GM21619 (cell line): ENCODE measurements at regions not wholly inside any gene's neighbourhood (a gene's known extent, or its start where the extent isn't known, plus 50 kb on each side); places are given as distances from the start of the nearest gene placed in this dataset.
A peak's percentile ranks its signal among the peaks of the same experiment; 100 is the strongest.
"Not testable (repeated sequence)": the region's sequence is repeated elsewhere in the genome, so short reads cannot be mapped to it uniquely, and the experiment has no call there.

Source experiments
- ATAC-seq: cut with Tn5 transposase; IDR thresholded peaks from one replicate; pipeline ENCODE4 v1.9.1; 2021; ENCODE audit not compliant: unreplicated experiment

GRCh38 chr5:89191374-89191773 lies 308.4 kb upstream of the MEF2C start:
- ATAC-seq = no peak

DNA sequence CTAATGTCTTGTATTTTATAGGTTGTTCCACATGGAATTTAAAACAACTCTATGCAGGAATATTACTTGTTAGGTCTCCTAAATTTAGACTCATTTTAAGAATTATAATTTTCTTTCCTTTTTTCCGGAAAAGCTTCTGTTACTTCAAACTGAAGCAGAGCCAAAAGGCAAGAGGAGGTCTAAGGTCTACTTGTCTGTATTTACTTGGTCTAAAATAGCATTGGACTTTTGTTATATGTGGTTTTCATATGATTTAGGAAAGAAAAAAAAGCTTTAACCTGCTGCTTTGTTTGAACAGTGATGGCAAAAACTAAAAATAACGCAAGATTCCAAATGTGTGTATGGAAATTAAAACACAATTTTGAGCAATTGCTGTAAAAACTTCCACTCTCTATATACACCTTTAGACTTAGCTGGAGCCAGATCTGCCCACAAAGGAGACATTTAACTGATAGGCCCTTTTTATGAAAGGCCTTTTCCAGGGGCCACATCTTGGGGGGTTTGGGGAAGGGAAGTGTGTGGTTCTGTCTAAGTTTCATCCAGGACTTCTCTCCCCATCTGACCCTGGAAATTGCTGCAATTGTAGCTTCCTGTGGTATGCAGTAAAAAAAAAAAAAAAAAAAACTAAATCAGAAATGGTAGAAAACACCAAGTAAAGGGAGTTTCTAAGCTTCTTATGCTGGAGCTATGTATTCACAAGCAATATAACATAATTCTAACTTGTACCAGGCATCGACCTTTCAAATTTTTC lies 307.7 kb upstream of the MEF2C start:
- ATAC-seq = no peak

GRCh38 chr5:89187883-89188465 lies 305.0 kb upstream of the MEF2C start:
- ATAC-seq = no peak

DNA sequence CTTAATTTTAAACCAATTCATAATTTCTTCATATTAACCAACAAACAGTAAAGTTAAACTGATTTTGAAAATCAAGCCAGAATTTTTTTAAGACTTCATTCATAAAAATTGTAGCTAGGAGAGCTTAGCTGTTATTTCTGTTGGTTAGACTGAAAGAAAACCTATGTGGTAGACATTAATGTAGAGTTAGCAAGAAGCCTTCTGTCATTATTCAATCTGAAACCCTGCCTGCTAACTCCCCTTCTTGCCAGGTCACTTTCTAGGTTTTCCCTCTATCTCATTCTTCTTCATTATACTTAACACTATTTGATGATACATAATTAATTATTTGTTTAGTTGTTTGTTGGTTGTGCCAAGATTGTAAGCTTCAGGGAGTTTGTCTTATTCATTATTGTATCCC lies 304.3 kb upstream of the MEF2C start:
- ATAC-seq = no peak

DNA sequence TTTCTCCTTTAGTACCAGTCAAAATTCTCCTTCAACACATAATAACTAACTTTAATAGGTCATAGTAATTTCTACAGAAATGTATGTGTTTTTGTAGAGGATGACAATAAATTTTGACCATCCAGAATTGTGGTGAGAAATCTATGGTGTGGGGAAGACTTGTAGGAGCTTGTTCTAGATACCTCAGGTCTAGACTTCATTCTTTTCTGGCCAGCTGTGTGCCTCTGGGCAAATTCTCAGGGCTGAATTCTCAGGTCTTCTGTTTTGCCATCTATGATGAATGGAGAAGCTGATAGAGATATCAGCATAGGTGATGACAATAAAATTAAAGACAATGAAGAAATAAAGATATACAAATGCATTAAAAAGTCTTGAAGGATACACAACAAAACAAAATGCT lies 298.6 kb upstream of the MEF2C start:
- ATAC-seq = no peak

DNA sequence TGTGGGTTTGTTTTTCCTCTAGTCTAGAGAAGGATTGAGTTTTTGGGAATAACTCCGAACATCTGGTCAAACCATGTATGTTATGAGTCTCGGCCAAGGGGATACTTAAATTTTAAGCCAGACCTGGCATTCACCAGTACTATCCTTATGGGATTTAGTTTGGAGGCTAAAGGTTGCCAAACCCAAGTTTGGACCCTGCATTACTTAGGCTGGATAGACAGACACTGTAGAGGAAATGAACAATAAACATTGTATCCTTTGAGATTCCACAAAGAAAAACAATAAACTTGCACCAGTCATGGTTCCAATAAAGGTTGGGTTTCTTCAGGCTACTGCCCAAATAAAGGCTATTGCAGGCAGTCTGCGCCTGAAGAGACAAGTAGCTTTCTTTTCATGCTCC lies 296.7 kb upstream of the MEF2C start:
- ATAC-seq = no peak

- ATAC-seq = no peak
Observed at GRCh38 chr5:89178541-89178940, 295.6 kb upstream of the MEF2C start.

DNA sequence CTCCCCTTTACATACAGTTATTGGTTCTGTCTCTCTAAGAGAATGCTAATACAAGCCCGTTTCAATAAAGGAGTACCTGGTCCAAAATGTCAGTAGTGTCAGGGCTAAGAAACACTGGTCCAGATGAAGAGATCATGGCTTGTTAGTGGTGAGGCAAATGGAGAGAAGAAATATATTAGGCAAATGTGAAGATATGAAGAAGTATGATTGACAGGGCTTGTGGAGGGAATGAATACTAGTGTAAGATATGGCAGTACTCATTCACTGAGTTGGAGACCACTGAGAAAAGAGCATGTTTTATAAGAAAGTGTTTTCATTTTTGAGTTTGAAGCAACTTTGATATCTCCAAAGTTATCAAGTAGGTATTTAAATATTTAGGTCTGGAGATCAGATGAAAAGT lies 290.5 kb upstream of the MEF2C start:
- no peak for ATAC-seq

DNA sequence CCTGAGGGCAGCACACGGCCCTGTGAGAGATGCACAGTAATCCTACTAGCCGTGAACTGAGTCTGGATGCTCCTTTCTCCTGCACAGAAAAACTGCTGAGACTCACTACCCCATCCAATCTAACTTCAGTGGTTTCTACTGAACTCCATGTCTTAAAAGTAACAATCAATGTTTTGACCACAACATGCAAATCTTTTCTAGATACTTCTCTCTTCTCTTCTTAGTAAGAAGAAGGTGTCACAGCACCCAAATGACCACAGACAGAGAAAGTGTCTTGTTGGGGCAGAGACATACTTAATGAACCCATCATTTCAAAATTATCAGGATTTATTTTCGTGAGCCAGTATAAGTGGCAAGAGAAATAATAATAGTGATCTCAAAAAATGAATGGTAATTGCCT lies 285.8 kb upstream of the MEF2C start:
- peak; percentile 83 for ATAC-seq

GRCh38 chr5:89164703-89165102 lies 281.7 kb upstream of the MEF2C start:
- ATAC-seq = not testable (repeated sequence)

GRCh38 chr5:89156226-89156625 lies 273.2 kb upstream of the MEF2C start:
- ATAC-seq = no peak

DNA sequence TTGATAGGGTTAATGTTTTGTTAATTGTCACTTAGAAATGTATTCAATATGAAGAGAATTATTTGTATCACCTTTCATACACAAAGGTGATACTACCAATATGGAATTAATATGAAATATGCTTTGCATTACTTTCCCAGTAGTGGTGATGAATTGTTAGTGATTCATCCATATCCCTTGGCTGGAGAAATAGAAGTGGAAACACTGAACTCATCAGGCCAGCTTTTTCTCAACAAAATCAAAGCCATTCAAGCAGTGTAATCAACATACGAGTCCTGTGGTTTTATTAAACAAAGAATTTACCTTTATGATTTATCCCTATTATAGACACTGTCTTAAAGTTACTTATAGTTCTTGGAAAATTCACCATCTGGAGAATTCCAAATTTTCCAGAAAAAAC lies 264.0 kb upstream of the MEF2C start:
- no peak for ATAC-seq

DNA sequence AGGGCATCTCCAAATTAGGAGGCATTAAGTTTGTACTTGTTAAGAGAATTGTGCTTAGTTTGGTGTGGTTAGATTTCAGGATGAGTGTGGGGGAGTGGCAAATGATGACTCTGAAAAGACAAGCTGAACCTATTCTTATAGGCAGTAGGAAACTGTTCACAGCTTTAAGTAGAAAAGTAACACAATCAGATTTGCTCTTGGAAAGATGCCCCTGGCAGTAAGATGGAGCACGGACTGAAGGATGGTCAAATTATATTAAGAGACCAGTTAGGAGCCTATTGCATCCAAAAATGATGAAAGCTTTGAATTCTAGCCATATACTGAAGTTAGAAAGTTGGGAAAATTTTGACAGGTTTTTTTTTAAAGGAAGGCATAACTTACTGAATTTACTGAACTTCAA lies 254.2 kb upstream of the MEF2C start:
- ATAC-seq = no peak

DNA sequence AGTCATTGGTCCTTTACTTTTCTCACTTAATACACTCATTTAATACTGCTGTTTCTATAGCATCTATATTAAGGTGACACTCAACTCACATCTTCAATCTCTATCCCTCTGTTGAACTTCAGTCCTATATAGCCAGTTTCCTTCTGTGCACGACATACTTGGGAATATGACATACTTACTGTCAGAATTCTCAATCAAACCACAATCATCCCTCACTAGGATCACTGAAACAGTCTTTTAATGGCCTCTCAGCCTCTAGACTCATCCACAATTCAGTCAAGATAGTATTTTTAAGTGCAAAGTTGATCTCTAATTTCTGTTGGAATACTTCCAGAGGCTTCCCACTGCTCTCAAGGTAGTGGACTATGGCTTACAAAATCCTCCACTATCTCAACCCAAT lies 251.0 kb upstream of the MEF2C start:
- no peak for ATAC-seq

DNA sequence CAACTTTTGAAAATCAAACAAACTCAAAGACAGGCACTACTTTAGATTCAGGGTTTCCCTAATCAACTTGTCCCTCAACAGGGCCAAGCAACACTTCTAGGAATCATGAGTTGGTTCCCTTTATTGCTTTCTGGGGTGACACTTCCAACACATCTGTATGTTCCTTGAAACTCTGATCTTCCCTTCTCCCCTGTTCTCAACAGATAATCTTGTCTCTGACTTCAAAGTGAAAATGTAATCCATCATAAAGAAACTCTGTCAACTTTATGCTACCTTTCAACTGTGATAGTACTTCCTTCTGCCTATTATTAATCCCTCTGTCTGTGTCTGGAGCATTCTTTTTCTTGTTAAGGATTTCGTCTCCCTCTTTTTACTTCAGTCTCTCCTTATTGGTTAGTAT lies 250.1 kb upstream of the MEF2C start:
- no peak for ATAC-seq

- no peak for ATAC-seq
Observed at GRCh38 chr5:89130851-89131250, 247.9 kb upstream of the MEF2C start.

DNA sequence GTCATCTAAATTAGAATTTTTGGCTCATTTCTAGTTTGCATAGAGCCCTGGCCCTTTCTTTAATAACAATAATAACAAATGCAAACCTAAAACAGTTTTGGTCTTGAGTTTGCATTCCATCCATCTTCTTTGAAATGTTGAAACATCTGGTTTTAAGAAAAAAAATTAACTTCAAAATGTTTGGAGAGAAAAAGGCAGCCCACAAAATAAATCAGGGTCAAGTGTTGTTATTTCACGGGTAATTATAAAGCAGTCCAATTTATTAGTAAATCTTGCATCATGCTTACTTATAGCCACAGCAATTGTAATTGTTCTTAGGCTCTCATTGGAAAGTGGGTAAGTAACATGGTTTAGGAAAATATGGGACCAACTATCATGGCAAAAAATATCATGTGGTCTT lies 247.0 kb upstream of the MEF2C start:
- ATAC-seq = no peak

DNA sequence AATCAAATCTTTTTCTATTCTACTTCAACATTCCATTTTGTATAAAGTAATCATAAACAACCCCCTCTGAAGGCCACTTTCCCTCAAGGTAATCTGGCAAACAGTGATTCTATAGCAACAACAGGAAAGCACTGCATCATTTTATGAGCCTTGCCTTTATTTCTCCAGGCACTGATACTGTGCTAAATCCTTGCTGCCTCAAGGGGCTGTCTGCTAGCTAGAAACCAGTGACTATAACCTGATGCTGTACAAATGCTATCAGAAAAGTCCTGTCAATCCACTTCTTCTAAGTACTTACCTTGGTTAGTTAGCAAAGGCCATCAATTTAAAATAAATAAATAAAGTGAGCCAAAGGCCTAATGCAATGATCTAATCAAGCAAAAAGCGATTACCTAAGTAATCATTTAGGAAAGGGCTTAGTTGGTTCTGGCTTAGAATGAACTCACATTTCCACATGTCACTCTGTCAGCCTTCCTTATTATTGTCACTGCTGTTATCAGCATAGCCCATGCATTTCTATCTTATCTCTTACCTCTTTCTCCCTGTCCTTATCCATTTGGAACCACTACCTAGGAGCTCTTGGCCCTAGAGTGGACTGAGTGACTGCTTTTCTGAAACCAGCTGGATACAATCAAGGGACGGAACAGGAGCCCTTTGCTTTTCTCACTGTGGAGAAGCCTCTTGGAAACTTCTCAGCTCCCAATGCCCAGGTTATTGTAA lies 246.1 kb upstream of the MEF2C start:
- ATAC-seq = no peak

DNA sequence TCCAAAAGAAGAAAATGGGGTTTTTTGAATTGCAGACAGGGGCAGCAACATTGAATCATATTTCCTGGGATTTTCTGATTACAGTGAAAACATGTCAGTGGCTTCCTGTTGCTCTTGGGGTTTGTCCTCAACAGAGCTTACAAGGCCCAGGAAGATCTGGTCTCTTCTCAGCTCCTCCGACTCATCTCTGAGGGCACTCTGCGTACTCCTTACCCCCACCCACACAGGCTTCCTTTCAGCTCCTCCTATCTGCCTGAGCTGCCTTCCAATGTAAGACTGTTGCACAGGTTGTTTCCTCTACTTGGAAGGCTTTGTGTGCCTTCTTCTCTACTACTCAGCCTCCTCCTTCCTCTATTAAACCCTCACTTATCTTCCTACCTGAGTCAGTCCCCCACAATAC lies 245.1 kb upstream of the MEF2C start:
- ATAC-seq = no peak

DNA sequence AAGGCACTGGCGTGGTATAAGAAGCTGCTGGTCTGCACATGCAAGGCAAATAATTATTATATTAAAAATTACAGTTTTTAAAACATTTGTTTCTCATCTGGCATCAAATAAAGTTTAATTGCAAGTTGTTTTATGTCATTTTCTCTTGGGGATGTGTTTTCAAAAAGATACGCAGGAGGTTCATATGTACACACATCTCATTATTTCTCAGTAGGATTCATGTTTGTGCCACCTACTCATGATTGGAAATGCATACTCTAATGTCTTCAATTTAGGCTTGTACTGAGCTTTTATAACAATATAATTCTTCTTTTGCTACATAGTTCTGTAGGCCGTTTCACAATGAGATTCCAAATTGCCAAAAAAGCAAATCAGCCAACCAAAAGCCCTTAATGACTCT lies 244.2 kb upstream of the MEF2C start:
- no peak for ATAC-seq

DNA sequence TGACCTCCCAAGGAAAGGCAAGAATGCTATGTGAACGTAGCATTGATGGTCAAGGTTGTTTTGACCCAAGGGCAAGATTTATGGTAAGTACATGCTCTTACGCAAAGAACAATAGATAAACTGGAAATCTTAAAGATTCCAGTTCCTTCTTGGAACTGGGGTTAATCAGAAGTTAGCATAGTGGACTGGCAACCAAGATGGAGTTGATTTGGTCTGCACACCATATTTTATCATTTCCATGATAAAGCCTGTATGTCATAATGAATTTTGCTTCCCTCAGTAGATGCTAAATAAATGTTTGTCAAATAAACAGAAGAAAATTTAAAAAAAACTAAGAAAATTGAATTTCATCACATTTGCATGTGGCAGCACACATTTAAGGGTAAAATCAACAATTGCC lies 242.4 kb upstream of the MEF2C start:
- ATAC-seq = no peak

DNA sequence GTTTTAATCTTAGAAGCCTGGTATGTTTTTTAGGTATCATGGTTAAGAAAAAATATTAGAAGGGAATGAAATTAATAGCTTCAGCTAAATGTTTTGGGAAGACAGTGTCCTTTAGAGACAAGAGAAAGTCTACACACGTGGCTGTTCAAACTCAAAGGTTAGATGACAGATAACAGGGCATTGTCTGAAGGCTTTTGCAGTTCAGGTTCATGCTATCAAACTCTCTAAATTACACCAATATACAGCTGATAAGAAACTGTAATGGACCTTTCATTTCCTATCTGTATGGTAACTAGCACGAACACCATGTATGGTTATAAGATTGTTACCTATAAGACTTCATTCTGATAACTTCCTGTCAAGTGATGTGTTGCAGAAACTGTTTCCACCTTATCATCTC lies 240.6 kb upstream of the MEF2C start:
- ATAC-seq = no peak
